GM15510 (cell line): ENCODE measurements at regions not wholly inside any gene's neighbourhood (a gene's known extent, or its start where the extent isn't known, plus 50 kb on each side); places are given as distances from the start of the nearest gene placed in this dataset.

Experiments used
- POLR2A ChIP-seq: IDR thresholded peaks from 3 replicates; pipeline ENCODE4 v1.6.1; 2011; ENCODE audit warnings: borderline replicate concordance; ENCODE audit not compliant: insufficient read length; ENCODE audit errors: extremely low read depth

GRCh38 chr21:34004013-34004938 is 69.1 kb upstream of the MRPS6 start:
- TF ChIP-seq POLR2A: no peak

- TF ChIP-seq POLR2A: no peak
Measured at GRCh38 chr21:34003428-34003827, 70.0 kb upstream of the MRPS6 start.

GRCh38 chr21:34000375-34000774 is 73.0 kb upstream of the MRPS6 start:
- TF ChIP-seq POLR2A: no peak

GRCh38 chr21:33998809-33999208 is 74.6 kb upstream of the MRPS6 start:
- no peak for TF ChIP-seq POLR2A

GRCh38 chr21:33998402-33998801 is 75.0 kb upstream of the MRPS6 start:
- no peak for TF ChIP-seq POLR2A

GRCh38 chr21:33997436-33997835 is 75.9 kb upstream of the MRPS6 start:
- TF ChIP-seq POLR2A: no peak

GRCh38 chr21:33994373-33994772 is 78.8 kb upstream of the ATP5PO start:
- TF ChIP-seq POLR2A: no peak

- no peak for TF ChIP-seq POLR2A
Measured at GRCh38 chr21:33993286-33994231, 78.0 kb upstream of the ATP5PO start.

GRCh38 chr21:33991133-33991532 is 75.5 kb upstream of the ATP5PO start:
- no peak for TF ChIP-seq POLR2A

GRCh38 chr21:33989440-33989839 is 73.8 kb upstream of the ATP5PO start:
- no peak for TF ChIP-seq POLR2A

GRCh38 chr21:33988237-33989017 is 72.8 kb upstream of the ATP5PO start:
- TF ChIP-seq POLR2A: no peak

GRCh38 chr21:33987461-33987860 is 71.9 kb upstream of the ATP5PO start:
- TF ChIP-seq POLR2A: no peak

GRCh38 chr21:33985117-33986050 is 69.8 kb upstream of the ATP5PO start:
- no peak for TF ChIP-seq POLR2A

GRCh38 chr21:33984021-33984481 is 68.4 kb upstream of the ATP5PO start:
- no peak for TF ChIP-seq POLR2A

- TF ChIP-seq POLR2A: no peak
Measured at GRCh38 chr21:33981391-33982101, 65.9 kb upstream of the ATP5PO start.
